ENCODE measurements at regions not wholly inside any gene's neighbourhood (a gene's known extent, or its start where the extent isn't known, plus 50 kb on each side); places are given as distances from the start of the nearest gene placed in this dataset.
A peak's percentile ranks its signal among the peaks of the same experiment; 100 is the strongest.
"Not testable (repeated sequence)": the region's sequence is repeated elsewhere in the genome, so short reads cannot be mapped to it uniquely, and the experiment has no call there.

- no peak for DNase-seq
Observed at GRCh38 chr13:76829572-76830327, 56.5 kb downstream of the KCTD12 start.

- DNase-seq: no peak
Observed at GRCh38 chr13:76828316-76828741, 57.9 kb downstream of the KCTD12 start.

GRCh38 chr13:76826527-76826926 lies 59.7 kb downstream of the KCTD12 start:
- DNase-seq: no peak

- DNase-seq: no peak
Observed at GRCh38 chr13:76825430-76825829, 60.8 kb downstream of the KCTD12 start.

DNA sequence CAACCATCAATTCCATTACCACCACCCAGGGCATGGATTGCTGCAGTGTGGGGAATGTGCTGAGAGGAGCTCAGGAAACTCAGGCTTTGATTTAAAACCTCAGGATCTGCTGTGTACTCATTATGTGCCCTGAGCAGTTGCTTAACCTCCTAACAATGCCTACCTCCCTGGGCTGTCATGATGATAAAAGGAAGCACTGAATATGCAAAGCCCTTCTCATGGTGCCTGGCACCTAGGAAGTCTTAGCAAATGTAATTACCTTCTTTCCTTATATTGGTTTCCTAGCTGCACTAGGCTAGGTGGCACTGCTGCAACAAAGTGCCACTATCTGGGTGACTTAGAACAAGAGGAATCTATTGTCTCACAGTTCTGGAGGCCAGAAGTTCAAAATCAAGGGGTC lies 62.2 kb downstream of the KCTD12 start:
- no peak for DNase-seq

GRCh38 chr13:76822698-76823267 lies 63.4 kb downstream of the KCTD12 start:
- peak in 1 of 2 donors; percentile 21 for DNase-seq

GRCh38 chr13:76821222-76821621 lies 65.0 kb downstream of the KCTD12 start:
- DNase-seq: not testable (repeated sequence)

- DNase-seq: no peak
Observed at GRCh38 chr13:76820759-76821158, 65.4 kb downstream of the KCTD12 start.

DNA sequence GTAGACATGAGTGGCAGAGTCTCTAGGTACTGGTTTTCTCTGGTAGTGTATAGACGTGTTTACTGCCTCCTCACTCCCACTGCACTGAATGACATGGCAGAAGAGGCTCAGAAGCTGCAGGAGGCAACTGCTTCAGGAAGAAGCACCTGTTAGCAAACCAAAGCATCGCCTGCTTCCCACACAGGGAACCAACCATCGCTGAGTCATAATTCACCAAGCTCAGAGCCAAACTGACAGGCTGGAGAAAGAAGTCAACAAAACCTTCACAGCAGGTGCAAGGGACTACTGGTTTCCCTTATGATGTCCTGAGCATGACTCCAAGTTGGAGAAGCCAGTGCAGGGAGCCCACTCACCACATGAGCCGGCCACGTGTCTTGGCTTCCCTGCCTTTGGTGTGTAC lies 69.8 kb downstream of the KCTD12 start:
- no peak for DNase-seq

GRCh38 chr13:76815344-76815743 lies 70.9 kb downstream of the KCTD12 start:
- DNase-seq: no peak

DNA sequence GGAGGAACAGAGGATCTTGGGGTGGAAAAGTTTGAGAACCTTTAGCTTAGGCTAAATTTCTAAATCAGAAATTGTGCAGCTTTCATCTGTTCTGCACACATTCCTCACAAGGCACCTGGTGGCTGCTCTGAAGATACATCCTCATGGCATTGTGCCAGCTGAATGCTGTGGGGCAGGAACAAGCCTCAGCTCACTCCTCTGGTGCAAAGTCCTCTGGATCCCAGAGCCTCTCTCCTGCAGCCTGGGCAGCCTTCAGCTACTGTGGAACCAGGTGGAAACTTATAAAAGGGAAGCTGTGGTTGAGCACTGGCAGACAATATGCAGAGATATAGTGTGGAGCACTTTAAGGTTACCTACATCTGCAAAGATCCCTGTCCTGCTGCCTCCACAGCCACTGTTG lies 72.3 kb downstream of the KCTD12 start:
- DNase-seq: no peak

- DNase-seq: no peak
Observed at GRCh38 chr13:76813000-76813691, 73.1 kb downstream of the KCTD12 start.

- DNase-seq: no peak
Observed at GRCh38 chr13:76812206-76812897, 73.9 kb downstream of the KCTD12 start.

DNA sequence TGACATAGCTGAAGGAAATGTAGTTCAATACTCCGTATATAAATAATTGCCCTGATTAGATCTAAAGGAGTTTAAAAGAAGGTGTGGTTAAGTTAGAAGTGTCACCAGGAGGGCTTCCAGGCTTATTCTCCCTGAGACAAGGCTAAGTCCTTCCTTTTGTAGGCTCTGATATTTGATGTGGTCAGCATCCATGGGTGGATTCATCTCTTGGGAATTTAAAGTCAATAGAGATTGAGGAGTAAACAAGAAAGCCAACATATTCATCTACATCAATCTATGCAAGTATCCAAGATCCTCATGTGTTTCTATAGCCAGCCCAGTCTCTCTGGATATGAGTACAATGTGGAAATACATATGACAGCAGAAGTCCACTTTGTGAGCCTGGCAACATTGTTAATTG lies 76.8 kb downstream of the KCTD12 start:
- no peak for DNase-seq

- no peak for DNase-seq
Observed at GRCh38 chr13:76808927-76809326, 77.3 kb downstream of the KCTD12 start.

GRCh38 chr13:76804801-76805200 lies 81.4 kb downstream of the KCTD12 start:
- no peak for DNase-seq

DNA sequence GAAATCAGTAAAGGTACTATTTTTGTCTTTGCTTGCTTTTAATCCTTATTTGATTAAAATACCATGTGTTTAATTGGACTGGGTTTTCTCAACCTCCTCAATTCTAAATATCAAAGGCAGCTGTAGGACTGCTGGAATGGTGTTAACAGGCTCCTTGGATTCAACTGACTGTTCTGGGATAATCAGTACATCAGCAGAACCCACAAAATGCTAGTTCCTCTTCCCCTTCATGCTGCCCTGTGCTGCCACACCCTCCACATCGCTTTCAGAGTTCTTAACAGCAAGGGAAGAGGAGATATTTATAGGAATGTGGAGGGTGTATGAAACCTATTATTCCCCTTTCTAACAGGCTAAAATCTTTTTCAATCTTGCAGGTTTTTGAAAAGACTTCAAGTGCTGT lies 82.4 kb downstream of the KCTD12 start:
- no peak for DNase-seq

DNA sequence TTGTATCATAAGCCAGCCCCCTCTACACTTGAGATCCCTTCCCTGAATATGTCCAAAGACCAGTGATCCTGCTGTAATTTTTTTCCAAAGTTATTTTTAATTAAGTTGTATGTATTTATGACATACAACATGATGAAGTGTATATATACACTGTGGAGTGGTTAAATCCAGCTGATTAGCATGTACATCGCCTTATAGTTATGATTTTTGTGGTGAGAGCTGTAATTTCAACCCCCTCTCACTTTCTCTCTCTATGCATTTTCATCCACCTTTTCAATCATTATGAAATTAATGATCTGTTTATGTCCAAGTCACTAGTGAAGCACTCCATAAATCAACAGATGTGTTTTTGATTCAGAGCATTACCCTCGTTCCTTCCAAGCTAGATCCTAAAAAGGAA lies 85.3 kb downstream of the KCTD12 start:
- no peak for DNase-seq

DNA sequence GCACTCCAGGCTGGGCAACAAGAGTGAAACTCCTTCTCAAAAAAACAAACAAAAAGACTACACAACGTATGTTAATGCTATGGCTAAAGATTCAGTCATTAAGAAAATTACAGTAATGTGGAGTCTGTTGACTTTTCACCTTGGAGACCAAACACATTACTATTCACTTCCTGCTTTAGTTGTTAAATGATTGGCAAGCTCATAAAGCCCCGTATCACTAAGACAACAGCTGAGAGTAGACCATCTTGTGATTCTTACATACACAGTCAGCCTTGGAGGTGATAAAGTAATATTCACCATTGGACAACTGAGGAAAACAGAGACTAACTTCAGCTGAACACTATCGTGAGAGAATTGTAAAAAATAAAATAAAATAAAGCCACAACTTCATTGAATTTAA lies 86.5 kb downstream of the KCTD12 start:
- DNase-seq: peak in 1 of 2 donors; percentile 23

GRCh38 chr13:76798037-76798436 lies 88.2 kb downstream of the KCTD12 start:
- peak in 1 of 2 donors; percentile 53 for DNase-seq

DNA sequence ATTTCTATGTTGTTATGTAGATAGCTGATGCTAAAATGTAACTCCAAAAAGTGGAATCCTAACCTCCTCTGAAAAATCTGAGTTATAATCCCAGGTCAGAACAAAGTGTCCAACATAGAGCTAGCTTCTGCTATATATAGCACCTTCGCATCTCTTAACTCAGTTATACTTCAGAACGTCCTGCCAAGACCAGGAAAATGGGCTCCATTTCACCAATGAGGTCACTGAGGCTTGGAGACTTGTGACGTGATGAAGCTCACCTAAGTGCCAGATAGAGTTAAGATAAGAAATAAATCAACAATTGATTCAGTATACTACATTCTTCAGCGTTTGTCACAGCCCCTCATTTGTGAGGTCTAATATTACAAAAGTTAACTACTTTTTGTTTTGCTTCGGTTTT lies 88.8 kb downstream of the KCTD12 start:
- DNase-seq: no peak

DNA sequence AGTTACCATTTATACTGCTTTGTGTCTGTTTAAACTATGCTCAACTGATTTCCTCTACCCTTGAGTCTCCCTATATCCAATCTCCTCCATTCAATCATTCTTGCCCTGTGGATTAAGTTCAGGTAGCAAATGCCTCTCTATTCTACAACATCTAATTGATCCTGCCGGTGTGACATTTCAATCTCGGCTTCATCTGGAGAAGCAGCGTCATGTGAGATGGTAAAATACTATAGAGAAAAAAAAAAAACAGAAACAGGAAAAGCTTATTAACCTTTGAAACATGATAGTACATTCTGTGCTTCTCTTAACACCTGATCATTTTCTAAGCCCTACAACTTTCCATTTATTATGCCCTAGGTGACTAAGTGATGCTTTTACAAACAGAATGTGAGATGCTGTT lies 89.4 kb downstream of the KCTD12 start:
- DNase-seq: no peak

Data from CD4-positive, alpha-beta T cell treated with Interleukin-1 beta for 1 hour (primary cell).